ENCODE measurements at regions not wholly inside any gene's neighbourhood (a gene's known extent, or its start where the extent isn't known, plus 50 kb on each side); places are given as distances from the start of the nearest gene placed in this dataset.

DNA sequence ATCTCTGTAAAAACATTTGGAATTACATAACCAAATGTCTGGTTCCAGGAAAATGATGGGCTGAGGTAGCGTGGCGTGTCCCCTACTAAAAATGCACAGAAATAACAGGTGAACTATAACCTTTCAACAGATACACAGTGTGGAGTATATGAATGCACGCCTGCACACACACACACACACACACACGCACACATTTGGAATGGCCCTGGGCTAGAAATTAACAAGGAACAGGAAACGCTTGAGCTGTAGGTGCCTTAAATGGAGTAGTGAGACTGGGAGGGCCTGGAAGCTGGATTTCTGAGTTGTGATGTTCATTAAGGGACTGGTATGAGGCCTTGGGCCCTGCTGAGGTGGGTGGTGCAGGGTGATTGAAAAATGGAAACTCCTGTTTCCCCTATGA, 246.5 kb upstream of the C1orf174 start:
- DNase-seq, result no peak

DNA sequence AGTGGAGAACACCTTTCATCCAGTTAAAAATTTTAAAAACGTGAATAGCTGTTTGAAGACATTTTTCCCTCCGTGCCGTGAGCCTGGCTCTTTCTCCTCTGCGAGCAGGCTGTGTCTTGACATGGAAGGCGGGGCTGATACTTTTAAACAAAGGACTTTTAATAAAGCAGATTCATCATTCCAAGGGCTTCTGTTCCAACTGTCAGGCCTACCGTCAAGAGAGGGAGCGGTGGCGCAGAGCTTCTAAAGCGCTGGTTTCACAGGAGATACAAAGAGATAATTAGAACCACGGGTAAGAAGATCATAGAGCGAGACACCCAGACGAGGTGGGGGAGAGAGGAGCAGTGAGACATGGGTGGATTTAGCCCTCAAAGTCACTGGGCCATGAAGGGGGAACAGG, 247.4 kb upstream of the C1orf174 start:
- no peak for DNase-seq

DNA sequence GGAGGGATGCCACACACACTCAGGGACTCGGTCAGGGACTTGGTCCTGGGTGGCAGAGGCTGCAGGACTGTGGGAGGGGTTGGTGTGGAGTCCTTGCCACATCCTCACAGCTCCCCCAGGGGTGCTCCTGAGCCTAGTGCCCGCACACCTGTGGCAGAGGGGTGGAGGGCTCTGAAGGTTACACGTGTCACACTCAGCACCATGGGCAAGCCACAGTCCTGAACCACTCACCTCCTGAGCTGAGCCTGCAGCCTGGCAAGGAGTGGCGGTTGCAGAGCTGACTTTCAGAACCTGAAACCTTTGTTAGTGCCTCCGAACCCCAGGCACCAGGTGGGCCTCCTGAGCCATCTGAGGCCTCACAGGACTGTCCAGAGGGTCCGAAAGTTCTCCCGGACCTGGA, 249.2 kb upstream of the C1orf174 start:
- DNase-seq, result no peak

DNA sequence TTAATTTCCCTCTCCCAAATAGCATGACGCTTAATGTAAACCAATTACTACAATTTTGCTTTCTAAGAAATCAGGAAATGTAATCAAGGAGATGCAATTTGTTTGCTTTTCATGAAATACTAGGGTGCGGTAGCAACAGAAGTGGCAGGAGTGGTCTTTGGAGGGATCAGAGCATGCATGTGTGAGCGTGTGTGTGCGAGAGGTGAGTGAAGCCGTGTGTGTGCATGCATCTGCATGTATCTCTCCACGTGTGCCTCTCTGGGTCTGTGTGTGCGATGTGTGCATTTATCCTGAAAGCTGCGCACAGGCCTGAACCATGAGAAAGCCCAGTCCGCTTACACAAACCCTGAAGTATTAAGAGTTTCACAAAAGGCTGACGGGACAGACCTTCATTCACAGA, 249.8 kb upstream of the C1orf174 start:
- DNase-seq, result no peak

DNA sequence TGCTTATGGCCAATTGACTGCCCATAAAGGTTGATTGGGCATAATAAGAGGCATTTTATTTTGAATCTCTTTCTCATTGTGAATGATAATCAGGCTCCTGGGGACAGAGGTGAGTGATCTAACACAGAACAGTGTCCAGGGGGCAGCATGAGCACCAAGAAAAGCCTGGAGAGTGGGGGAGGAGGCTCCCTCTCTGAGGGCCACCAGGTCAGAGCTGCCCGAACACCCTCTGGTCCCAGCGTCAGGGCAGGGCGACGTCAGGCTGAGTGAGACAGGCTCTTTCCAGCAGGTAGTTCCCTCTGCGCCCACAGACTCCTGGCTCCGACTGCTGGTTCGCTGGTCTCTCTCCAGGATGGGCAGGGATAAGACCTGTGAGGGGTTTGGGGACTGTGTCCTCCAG, 250.2 kb upstream of the C1orf174 start:
- no peak for DNase-seq

DNA sequence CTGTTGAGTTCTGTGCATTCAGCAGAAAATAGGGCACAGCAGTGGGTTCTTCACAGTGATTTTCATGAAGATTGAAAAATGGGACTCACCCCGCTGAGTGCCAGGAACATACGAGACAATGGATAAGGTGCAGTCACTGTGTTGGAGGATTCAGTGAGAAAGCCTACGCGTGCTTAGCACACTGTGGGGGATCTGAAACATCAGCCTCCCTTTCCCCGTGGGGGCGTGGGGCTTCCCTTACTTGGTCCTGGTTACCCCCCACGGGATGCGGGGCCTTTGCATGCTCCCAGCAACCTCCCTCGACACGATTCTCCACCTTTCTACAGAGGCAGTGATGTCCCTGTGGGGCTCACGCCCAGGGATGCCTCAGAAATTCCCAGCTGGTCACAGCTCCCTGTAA, 252.2 kb upstream of the C1orf174 start:
- DNase-seq, result no peak

DNA sequence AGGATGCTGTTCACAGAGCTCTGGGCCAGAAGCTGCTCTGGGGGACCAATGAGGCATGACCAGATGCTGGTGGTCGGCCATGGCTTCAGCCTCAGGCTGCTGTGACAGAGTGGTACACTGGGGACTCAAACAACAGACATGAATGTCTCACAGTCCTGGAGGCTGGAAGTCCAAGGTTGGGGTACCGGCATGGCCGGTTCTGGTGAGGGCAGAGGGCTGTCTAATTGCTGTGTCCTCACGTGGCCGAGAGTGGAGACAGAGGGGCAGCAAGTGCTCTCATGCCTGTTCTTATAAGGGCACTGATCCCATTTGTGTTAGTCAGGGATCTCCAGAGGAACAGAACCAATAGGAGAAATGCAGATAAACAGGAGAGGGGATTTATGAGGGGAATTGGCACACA, 253.5 kb upstream of the C1orf174 start:
- DNase-seq, result no peak

DNA sequence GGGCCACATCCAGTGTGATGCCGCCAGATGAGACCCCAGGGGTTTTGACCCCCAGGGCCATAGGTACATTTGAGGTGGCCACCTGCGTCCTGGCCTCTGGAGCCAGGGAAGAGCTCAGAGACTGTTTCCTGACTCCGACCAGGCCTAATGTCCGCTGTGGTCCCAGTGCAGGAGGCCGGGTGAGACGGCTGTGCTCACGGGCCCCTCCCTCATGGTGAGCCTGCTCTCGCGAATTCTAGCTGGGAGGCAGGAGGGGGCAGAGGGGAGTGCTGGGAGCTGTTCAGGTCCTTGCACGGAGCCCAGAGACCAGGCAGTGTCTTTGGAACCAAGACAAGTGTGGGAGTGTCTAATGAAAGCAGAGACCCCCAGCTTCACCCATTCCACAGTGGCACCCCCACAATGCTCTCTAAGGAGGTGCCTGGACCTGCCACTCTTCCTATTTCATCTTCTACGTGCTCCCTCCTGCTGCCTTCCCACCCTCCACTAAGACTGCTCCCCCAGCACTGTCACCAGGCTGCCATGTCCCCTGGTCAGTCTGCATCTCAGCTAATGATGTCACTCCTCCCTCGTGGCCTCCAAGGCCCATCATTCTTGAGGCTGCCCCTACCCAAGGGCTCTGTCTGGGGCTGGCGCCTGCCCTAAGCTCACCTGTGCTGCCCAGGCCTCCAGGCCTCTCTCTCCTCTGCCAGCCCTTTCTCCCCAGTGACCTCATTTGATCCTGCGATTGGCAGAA, 256.3 kb upstream of the C1orf174 start:
- DNase-seq, result no peak

DNA sequence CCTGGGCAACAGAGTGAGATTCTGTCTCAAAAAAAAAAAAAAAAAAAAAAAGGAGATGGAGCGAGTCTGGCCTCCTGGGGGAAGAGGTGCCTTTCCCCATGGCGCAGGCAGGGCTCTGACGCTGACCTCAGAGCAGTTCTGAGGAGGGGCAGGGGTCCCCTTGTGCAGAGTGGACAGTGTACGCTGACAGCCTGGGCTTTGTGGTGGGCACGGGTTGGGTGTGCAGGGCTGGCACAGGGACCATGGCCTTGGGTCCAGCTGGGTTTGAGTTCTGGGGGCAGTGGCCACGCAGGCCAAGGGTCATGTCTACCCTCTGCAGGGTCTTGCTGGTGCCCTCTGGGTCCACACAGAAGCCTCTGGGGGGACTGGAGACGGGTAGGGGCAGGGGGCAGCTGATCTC, 260.1 kb upstream of the C1orf174 start:
- DNase-seq, result no peak

DNA sequence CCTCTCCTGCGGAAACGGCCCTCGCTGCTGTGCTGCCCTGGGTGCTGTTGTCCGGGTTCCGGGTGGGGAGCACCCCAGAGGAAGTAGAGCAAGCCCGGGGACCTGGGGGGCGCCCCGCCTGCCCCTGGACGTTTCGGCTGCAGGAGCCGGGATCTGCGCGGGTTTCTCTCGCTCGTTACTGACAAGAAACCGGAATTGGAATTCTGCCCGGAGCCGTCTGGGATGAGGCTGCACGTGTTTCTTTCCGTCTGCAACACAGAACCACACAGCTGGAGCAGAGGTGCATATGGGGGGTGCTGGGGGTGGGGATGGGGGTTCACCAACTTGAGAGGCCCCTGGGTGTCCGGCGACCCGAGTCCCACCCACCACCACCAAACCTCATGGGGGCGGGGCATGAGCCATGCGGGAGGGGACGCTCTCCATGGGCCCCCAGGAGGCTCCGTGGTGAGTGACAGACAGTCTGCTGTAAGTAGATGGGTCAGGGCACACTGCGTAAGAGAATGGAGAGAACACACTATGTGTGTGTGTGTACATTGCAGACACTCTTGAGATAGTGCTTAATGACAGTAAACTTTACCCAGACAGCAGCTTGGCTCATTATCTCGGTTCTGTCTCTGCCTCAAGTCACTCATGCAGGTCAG, 261.4 kb upstream of the C1orf174 start:
- no peak for DNase-seq

DNA sequence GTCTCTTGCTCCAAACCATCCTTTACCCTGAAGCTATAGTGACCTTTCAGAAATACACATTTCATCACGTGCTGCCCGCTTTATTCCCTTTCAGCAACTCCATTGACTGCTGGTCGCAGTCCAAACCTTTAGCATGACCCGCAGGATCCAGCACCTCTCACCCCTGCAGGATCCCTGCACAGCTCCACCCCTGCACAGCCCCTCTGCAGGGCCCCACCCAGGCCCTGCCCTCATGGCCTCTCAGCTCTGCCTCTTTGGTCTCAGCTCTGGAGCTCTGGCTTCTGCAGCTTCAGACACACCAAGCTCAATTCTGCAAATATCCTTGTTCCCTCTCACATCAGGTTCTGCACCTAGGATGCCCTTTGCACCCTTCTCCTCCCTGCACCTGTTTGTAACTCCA, 264.9 kb upstream of the C1orf174 start:
- no peak for DNase-seq

DNA sequence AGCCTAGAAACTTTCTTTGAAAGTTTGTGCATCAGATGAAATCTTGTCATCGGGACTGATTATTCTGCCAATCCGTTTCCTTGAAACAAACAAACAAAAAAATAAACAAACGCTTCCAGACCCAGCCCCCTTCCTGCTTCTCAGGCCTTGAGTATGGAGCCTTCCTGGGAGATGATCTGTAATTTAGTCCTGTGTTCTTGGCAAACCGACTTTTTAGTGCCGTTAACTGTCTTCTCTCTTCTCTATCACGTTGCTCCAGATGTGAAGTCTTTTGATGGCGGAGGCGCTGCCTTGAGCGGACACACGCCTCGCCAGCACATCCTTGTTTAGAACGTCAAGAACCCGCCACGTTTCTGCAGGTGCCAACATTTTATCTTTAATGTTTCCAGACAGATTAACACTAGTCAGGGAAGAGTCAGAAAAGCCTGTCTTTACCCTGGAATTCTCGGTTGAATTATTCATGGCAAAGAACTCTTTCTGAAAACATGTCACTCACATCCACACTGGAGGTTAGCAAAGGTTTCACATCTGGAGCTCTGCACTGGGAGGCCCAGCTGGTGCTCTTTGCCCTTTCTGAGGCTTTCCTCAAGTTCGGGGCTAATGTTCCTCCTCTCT, 265.7 kb upstream of the C1orf174 start:
- DNase-seq, result no peak

DNA sequence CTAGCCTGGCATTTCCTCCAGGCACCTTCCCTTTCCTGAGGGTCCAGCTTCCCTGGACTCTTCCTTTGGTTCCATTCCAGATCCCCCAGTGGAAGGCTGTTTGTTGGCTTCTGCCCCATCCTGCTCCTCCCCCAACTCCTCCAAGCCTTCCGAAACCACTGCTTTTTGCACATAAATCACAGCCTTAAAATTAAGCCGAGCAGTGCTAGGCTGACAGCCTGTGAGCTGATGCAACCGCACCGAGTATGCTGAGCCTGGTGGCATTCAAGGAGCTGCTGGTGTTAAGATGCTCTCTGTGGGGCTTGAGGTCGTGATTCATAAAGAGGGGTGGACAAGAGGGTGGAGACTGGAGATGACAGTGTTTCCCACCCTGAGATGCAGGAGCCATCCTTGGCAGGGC, 266.6 kb upstream of the C1orf174 start:
- DNase-seq, result no peak

DNA sequence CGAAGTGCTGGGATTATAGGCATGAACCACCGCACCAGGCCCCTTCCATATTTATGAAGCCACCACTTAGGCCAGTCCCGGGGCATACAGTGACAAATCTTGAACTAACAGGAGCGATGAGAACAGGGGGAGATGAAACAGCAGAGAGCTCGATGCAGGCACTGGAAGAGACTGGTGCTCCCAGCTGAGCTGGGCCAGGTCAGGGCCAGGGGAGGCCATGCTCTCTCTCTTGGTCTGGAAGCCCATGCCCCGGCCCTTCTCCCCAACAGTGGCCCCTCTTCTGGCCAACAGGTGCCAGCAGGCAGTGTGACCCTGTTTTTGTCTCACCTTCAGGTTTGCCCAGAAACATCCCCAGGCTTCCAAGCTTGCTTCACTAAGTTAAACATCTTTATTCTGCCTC, 269.9 kb upstream of the C1orf174 start:
- no peak for DNase-seq

DNA sequence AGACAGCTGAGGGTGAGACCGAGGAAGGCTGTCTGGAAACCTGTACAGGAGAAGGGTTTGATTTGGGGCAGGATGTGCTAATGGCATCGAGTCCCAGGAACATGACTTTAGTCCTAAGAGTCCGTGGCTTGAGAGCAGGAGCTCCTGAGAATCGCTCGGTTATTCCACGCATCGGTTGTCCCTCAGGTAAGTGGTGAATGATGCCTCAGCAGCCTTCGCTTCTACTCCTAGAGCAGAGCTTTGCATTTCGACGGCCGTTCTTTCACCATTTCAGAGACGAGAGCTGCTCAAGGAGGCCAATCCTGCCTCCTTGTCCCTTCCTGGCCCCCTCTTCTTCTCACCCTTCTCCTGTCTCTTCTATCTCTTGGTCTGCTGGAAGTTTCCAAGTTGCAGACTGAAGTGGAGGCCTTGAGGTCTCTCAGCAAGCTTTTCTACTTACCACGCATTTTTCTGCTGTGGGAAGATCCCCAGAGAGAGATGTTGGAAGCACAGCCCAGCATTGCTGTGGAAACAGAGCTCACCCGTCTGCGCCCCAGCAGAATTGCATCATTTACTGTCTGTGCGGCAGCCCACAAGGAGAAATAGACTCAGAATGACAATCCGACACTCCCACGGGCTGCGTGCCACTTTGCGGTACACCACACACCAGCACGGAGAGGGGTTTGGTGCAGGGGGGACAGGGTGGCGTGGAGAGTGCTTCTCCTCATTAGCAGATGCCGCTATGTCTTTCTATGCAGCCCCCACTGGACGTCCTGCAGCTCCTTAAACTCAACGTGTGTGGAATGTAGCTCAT, 270.7 kb upstream of the C1orf174 start:
- no peak for DNase-seq

DNA sequence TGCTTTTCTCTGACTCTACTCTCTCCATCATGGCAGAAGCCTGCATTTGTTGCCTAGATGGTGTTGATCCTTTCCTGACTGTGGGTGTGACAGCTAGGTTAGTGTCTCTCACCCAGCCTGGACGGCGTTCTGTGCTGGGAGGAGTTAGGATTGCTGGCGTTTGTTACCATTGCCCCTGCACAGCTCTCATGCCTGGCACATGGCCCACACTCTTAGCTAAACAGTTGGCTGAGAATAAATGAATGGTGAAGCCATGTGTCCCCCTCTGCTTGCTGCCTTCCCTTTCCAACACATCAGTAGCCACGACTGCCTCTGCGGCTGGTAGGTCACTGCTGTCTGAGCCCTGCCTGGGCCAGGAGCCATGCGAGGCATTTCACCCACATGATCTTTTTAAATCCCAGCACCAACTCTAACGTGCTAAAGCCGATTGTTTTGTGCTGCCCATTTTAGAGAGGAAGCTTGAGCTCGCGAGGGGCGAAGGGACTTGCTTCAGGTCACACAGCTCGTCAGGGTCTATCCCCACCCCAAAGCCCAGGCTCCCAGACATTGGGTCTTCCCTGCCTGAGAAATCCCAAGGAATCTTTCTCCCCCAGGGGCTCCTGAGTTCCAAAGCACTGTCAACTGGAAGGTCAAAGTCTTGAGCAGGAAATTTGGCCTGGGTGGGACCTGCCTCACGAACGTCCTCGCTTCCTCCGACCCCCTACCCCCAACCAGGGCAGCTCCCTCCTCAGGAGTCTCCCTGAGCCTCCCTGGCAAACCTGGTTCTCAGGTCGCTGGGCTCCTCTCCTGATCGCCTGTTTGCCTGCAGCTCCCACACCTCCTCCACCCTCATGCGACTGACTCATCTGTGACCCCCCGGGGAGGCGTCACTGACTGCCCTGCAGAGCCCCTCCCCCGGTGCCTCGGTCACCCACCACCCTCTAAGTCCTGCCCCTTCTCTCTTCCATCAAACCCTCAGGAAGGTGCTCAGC, 271.7 kb upstream of the C1orf174 start:
- no peak for DNase-seq

DNA sequence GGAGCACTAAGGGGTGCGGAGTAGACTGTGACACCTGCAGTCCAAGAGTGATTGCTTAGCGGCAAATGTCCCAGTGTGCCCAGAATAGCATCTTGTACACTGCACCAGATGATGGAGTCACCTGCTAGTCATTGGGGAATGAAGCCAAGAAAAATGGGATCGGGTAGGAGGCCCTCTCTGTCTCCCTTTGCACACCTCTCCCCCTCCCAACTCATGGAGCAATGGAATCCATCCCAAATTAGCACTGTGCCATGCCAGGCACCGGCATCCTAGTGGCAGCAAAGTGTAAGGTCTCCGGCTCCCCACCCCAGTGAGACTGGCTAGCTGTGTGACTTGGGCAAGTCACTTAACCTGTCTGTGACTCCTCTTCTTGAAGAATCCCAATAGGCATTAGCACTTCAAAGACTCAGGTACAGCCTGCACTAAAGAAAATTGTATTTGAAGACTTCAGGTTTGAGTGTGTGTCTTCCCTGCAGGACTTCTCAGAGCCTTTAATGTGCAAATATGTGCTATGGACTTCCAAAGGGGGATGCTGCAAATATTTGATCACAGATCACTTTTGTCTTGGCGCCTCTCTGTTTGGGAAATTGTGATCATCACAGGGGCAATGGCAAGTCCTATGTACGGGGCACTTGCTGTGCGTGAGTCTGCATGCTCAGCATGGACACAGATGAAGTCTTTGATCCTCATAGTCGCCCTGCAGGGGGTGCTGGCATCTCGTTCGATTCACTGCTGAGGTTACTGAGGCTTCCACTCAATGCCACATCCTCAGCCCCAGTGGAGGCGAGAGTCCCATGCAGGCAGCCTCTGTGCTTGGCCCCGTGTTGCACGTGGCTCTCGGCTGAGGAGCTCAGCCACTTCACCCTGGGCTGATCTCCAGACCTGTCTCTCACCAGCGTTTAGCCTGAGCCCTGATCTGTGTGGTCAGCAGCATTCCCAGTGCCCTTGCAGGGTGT, 272.9 kb upstream of the C1orf174 start:
- no peak for DNase-seq

DNA sequence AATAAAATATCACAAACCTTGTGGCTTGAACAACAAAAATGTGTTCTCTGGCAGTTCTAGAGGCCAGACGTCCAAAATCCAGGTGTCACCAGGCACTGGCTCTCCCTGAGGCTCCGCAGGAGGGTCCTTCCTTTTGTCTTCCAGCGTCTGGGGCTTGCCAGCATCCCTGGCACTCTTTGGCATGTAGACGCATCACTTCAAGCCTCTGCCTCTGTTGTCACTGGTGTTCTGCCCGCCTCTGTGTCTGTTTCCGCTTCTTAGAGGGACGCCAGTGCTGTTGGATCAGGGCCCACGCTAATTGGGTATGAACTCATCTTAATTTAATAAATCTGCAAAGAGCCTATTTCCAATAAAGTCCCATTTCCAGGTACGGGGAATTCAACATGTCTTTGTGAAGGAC, 273.7 kb upstream of the C1orf174 start:
- DNase-seq, result no peak

DNA sequence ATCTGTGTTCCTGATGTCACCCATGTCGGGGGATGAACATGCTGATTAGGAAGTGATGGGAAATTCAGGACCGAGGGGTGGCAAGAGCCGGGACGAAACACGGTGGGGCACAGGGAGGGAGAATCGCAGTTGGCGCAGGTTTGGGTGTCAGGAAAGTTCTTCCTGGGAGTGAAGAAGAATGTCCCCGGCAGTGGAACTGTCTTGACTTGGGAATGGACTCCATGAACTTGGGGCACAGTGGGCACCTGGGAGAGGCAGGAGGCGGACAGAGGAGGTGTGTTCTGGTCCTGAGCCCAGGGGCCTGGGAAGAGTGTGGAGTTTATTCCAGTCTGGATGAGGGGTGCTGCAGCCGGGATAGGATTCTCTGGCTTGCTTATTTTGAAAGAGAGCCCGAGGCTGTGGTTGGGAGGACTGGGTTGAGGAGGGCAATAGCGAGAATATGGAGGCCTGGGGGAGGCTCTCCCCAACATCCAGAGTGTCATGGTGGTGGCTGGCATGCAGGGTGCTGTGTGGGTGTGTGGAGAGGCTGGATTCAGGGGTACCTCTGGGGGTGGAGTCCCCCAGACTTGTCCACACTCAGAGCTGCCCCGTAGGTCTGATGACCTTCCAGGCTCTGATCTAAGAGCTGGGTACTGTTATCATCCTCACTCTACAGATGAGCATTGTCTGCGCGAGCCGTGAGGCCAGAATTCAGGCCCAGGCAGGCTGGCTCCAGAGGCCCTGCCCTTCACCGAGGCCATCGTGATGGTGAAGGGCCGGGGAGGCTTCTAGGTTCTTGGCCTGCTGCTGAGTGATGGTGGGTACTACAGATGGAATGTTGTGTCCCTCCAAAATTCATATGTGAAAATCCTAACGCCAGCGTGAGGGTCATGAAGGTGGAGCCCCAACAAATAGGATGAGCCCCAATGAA, 274.5 kb upstream of the C1orf174 start:
- DNase-seq, result no peak

Data from activated naive CD4-positive, alpha-beta T cell treated with Interleukin-2 at 50 U/mL for 16 hours (primary cell).